GM15510 (cell line): ENCODE measurements at regions not wholly inside any gene's neighbourhood (a gene's known extent, or its start where the extent isn't known, plus 50 kb on each side); places are given as distances from the start of the nearest gene placed in this dataset.

Experiments
- POLR2A ChIP-seq: IDR thresholded peaks from 3 replicates; pipeline ENCODE4 v1.6.1; 2011; ENCODE audit warnings: borderline replicate concordance; ENCODE audit not compliant: insufficient read length; ENCODE audit errors: extremely low read depth

- no peak for TF ChIP-seq POLR2A
Measured at GRCh38 chr22:25419247-25420113, 145.0 kb upstream of the GRK3 start.

- TF ChIP-seq POLR2A, result no peak
Measured at GRCh38 chr22:25420471-25420924, 144.0 kb upstream of the GRK3 start.

GRCh38 chr22:25420925-25421904 lies 143.3 kb upstream of the GRK3 start:
- no peak for TF ChIP-seq POLR2A

GRCh38 chr22:25437414-25438160 lies 126.9 kb upstream of the GRK3 start:
- TF ChIP-seq POLR2A, result no peak

DNA sequence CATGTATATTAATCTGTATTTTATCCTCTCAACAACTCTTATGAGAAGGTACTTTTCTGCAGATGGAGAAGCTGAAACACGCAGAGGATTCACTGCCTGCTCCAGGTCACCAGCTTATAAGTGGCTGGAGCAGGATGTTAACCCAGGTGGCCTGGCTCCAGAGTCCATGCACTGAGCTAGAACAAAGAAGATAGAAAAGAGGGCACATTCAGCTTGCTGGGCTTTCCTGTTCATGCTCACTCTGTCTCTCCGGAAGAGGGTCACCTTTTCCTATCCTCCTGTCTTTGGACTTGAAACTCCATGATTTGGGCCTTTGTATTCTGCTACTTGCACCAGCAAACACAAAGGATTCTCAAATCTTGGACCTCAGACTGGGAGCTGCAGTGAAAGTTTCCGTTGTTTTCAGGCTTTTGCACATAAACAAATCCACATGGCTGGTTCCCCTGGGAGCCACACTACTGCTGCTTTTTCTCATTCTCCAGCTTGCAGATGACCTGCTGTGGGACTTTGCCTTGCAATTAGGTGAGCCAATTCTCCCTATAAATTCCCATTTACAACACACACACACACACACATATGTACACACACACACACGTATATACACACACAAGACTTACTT lies 117.3 kb upstream of the GRK3 start:
- no peak for TF ChIP-seq POLR2A

GRCh38 chr22:25447686-25448434 lies 116.6 kb upstream of the GRK3 start:
- TF ChIP-seq POLR2A, result peak; percentile 81

- no peak for TF ChIP-seq POLR2A
Measured at GRCh38 chr22:25448435-25449051, 115.9 kb upstream of the GRK3 start.

- TF ChIP-seq POLR2A, result no peak
Measured at GRCh38 chr22:25449781-25450317, 114.6 kb upstream of the GRK3 start.

GRCh38 chr22:25451480-25452114 lies 112.9 kb upstream of the GRK3 start:
- no peak for TF ChIP-seq POLR2A

DNA sequence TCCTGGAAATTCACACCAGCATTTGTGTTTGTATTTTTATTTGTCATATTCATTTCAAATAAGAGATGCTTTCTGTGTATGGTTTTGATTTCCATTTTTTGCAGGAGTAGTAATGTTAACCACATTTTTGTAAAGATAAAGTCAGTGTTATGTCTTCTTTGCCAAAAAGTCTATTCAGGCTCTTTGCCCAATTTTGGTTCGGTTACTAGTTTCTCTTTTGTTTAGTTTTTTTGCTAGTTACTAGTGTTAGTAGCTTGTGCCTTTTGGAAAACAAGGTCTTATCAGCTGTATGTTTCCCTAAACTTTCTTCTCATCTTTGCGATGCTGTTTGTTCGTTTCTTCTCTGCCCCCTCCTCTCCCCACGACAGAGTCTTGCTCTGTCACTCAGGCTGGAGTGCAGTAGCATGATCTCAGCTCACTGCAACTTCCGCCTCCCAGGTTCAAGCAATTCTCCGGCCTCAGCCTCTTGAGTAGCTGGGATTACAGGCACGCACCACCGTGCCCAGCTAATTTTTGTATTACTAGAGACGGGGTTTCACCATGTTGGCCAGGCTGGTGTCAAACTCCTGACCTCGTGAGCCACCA lies 112.3 kb upstream of the GRK3 start:
- TF ChIP-seq POLR2A, result no peak

- no peak for TF ChIP-seq POLR2A
Measured at GRCh38 chr22:25453058-25453457, 111.4 kb upstream of the GRK3 start.

DNA sequence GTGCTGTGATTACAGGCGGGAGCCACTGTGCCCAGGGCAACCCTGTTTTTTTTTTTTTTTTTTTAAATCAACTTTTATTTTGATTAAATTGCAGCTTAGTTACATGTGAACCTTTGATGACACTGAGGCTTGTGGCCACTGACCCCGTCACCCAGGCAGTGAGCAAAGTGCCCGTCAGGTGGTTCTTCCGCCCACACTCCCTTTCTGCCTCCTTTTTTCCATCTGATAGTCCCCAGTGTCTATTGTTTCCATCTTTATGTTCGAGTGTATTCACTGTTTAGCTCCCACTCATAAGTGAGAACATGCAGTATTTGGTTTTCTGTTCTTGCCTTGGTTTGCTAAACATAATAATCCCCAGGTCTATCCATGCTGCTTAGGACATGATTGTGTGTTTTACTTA lies 110.9 kb upstream of the GRK3 start:
- TF ChIP-seq POLR2A, result no peak

DNA sequence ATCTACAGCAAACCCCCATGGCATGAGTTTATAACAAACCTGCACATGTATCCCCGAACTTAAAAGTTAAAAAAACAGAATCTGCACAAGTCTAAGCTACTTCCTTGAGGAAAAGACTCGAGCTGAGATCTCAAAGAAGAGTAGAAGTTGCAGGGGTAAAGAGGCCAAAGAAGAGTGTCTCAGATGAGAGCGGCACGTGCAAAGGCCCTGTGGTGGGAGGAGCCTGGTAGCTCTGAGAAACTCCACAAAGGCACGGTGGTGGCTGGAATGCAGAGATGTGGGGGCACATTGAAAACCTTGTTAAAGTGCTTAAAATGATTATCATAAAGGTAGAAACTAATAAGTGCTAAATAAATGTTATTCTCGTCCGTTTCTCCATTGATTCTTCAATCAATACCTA lies 103.2 kb upstream of the GRK3 start:
- no peak for TF ChIP-seq POLR2A

- TF ChIP-seq POLR2A, result no peak
Measured at GRCh38 chr22:25465949-25466348, 98.5 kb upstream of the GRK3 start.
